DMS 273 (cell line): ENCODE measurements at regions not wholly inside any gene's neighbourhood (a gene's known extent, or its start where the extent isn't known, plus 50 kb on each side); places are given as distances from the start of the nearest gene placed in this dataset.

Experiments
- DNase-seq: peaks from one replicate; lab custom pipeline; 2025; ENCODE audit not compliant: unreplicated experiment; lab: John Stamatoyannopoulos, UW

GRCh38 chr4:116877069-116877468, 208.3 kb downstream of the TRAM1L1 start:
- DNase-seq = no peak

GRCh38 chr4:116872941-116873340, 212.4 kb downstream of the TRAM1L1 start:
- DNase-seq = no peak

- no peak for DNase-seq
These were observed 213.1 kb downstream of the TRAM1L1 start for GRCh38 chr4:116872308-116872707.

GRCh38 chr4:116870686-116871085, 214.7 kb downstream of the TRAM1L1 start:
- DNase-seq = no peak

- DNase-seq = peak; percentile 15
These were observed 219.3 kb downstream of the TRAM1L1 start for GRCh38 chr4:116866106-116866505.

GRCh38 chr4:116862592-116862991, 222.8 kb downstream of the TRAM1L1 start:
- DNase-seq = no peak

- no peak for DNase-seq
These were observed 224.5 kb downstream of the TRAM1L1 start for GRCh38 chr4:116860891-116861290.

- DNase-seq = peak; percentile 56
These were observed 235.8 kb downstream of the TRAM1L1 start for GRCh38 chr4:116849620-116850019.

- DNase-seq = peak; percentile 47
These were observed 237.8 kb downstream of the TRAM1L1 start for GRCh38 chr4:116847616-116848015.

GRCh38 chr4:116839826-116840225, 245.6 kb downstream of the TRAM1L1 start:
- no peak for DNase-seq

- DNase-seq = no peak
These were observed 246.8 kb downstream of the TRAM1L1 start for GRCh38 chr4:116838609-116839008.

GRCh38 chr4:116829187-116829586, 256.2 kb downstream of the TRAM1L1 start:
- no peak for DNase-seq

- no peak for DNase-seq
These were observed 261.2 kb downstream of the TRAM1L1 start for GRCh38 chr4:116824172-116824571.

GRCh38 chr4:116811730-116812129, 273.6 kb downstream of the TRAM1L1 start:
- no peak for DNase-seq

- DNase-seq = no peak
These were observed 289.4 kb downstream of the TRAM1L1 start for GRCh38 chr4:116796022-116796421.

- no peak for DNase-seq
These were observed 296.7 kb downstream of the TRAM1L1 start for GRCh38 chr4:116788723-116789122.

GRCh38 chr4:116755051-116755450, 330.3 kb downstream of the TRAM1L1 start:
- DNase-seq = peak; percentile 1

GRCh38 chr4:116752027-116752426, 333.3 kb downstream of the TRAM1L1 start:
- DNase-seq = peak; percentile 34

GRCh38 chr4:116736756-116737155, 348.6 kb downstream of the TRAM1L1 start:
- DNase-seq = peak; percentile 58

- DNase-seq = no peak
These were observed 351.2 kb downstream of the TRAM1L1 start for GRCh38 chr4:116734178-116734577.

- no peak for DNase-seq
These were observed 352.0 kb downstream of the TRAM1L1 start for GRCh38 chr4:116733370-116733769.

GRCh38 chr4:116726523-116726922, 358.9 kb downstream of the TRAM1L1 start:
- DNase-seq = no peak

GRCh38 chr4:116724249-116724648, 361.1 kb downstream of the TRAM1L1 start:
- no peak for DNase-seq

- DNase-seq = no peak
These were observed 379.9 kb downstream of the TRAM1L1 start for GRCh38 chr4:116705466-116705865.
